ENCODE measurements at regions not wholly inside any gene's neighbourhood (a gene's known extent, or its start where the extent isn't known, plus 50 kb on each side); places are given as distances from the start of the nearest gene placed in this dataset.

DNA sequence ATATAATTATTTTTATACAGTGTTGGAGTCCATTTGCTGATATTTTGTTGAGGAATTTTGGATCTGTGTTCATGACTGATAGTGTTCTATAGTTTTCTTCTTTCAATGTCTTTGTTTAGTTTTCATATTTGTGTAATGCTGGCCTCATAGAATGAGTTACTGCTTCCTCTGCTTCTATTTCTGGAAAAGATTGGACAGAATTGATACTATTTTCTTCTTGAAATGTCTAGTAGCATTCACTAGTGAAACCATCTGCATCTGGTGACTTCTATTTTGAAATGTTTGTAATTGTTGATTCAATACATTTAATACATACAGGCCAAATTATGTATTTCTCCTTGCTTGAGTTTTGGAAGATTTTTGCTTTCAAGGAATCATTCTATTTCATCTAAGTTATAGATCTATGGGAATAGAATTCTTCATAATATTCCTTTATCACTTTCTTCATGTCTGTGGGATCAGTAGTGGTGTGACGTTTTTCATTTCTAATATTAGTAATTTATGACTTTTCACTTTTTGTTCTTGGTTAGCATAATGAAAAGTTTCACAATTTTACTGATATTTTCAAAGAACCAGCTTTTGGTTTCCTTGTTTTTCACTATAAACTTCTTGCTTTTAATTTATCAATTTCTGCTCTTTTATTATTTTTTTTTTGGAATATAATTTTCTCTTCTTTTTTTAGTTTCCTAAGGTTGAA lies 509.9 kb upstream of the VRK2 start:
- TF ChIP-seq, protein P1, sequence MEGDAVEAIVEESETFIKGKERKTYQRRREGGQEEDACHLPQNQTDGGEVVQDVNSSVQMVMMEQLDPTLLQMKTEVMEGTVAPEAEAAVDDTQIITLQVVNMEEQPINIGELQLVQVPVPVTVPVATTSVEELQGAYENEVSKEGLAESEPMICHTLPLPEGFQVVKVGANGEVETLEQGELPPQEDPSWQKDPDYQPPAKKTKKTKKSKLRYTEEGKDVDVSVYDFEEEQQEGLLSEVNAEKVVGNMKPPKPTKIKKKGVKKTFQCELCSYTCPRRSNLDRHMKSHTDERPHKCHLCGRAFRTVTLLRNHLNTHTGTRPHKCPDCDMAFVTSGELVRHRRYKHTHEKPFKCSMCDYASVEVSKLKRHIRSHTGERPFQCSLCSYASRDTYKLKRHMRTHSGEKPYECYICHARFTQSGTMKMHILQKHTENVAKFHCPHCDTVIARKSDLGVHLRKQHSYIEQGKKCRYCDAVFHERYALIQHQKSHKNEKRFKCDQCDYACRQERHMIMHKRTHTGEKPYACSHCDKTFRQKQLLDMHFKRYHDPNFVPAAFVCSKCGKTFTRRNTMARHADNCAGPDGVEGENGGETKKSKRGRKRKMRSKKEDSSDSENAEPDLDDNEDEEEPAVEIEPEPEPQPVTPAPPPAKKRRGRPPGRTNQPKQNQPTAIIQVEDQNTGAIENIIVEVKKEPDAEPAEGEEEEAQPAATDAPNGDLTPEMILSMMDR (IDR thresholded peaks at IDR 0.05; ENCODE audit: unreplicated experiment): no peak
- Mint-ChIP-seq H3K4me3 (no peak overlapping the region), H3K27me3 (ENCODE audit: low read depth) (no peaks in the 10 kb centered on the region), H3K27ac (no peak overlapping the region), H3K9me3 (peaks cover 4% of the 10 kb centered on the region), H3K4me1 (no peaks in the 10 kb centered on the region), H3K36me3 (no peaks in the 10 kb centered on the region)
- no peak for DNase-seq (ENCODE audit: low spot score in 2 of 2, unreplicated experiment in 2 of 2)

DNA sequence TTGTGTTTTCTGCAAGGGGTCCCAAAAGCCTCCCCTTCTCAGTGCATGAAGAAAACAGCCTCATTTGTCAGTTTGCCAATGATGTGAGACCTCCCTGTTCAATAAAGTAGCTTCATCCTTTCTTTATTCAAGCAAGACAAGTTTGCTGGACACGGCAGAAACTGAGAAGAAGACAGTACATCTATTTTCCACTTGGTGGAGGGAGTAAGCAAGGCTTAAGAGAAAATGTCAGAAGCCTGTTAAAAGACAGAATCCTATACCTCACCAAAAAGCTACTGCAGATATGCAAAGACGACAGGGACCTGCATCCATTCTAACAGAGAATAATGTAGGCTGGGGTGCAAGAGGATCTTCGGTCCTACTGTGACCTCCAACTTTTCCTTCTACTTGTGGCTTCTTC lies 506.8 kb upstream of the VRK2 start:
- no peak for DNase-seq (ENCODE audit: low spot score in 2 of 2, unreplicated experiment in 2 of 2)
- Mint-ChIP-seq H3K4me1 (peaks cover 3% of the 10 kb centered on the region), H3K4me3 (no peak overlapping the region), H3K27me3 (ENCODE audit: low read depth) (no peaks in the 10 kb centered on the region), H3K9me3 (peaks cover 4% of the 10 kb centered on the region), H3K27ac (no peak overlapping the region), H3K36me3 (no peaks in the 10 kb centered on the region)
- TF ChIP-seq, protein P1 (IDR thresholded peaks at IDR 0.05; ENCODE audit: unreplicated experiment): no peak

DNA sequence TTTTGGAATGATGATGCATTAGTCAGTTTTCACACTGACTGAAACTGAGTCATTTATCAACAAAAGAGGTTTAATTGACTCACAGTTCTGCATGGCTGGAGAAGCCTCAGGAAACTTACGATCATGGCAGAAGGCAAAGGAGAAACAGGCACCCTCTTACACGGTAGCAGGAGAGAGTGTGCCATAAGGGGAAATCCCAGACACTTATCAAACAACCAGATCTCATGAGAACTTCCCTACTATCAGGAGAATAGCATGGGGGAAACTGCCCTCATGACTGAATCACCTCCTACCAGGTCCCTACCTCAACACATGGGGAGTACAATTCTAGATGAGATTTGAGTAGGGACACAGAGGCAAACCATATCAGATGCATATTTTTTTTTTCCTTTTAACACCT lies 504.5 kb upstream of the VRK2 start:
- no peak for DNase-seq (ENCODE audit: low spot score in 2 of 2, unreplicated experiment in 2 of 2)
- Mint-ChIP-seq H3K27ac (no peak overlapping the region), H3K36me3 (no peaks in the 10 kb centered on the region), H3K9me3 (no peaks in the 10 kb centered on the region), H3K4me3 (no peak overlapping the region), H3K27me3 (ENCODE audit: low read depth) (peaks cover 8% of the 10 kb centered on the region), H3K4me1 (peaks cover 6% of the 10 kb centered on the region)
- TF ChIP-seq, protein P1 (IDR thresholded peaks at IDR 0.05; ENCODE audit: unreplicated experiment): no peak

DNA sequence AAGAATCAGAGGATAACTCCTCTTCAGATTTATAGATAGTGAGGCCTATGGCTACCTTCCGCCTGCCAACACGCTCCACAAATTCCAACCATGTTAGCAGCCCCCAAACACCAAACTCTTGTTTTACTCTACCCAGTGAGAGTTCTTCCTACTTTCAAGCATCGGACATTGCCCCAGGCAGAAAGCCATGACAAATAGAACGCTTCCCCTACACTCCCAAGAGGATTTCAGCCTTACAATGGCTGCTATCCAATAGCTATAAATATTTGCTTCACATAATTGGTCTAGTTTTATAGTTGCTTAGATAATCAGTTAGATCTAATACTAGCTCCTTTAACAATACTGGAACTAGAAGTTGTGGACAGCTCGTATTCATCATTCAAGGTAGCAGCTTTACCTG lies 503.4 kb upstream of the VRK2 start:
- no peak overlapping the region for H3K4me3 Mint-ChIP-seq
- peaks cover 8% of the 10 kb centered on the region for H3K27me3 Mint-ChIP-seq (ENCODE audit: low read depth)
- H3K9me3 Mint-ChIP-seq: no peaks in the 10 kb centered on the region
- DNase-seq (ENCODE audit: low spot score in 2 of 2, unreplicated experiment in 2 of 2): no peak
- H3K36me3 Mint-ChIP-seq: no peaks in the 10 kb centered on the region
- TF ChIP-seq, protein P1 (IDR thresholded peaks at IDR 0.05; ENCODE audit: unreplicated experiment): no peak
- no peak overlapping the region for H3K27ac Mint-ChIP-seq
- peaks cover 10% of the 10 kb centered on the region for H3K4me1 Mint-ChIP-seq

DNA sequence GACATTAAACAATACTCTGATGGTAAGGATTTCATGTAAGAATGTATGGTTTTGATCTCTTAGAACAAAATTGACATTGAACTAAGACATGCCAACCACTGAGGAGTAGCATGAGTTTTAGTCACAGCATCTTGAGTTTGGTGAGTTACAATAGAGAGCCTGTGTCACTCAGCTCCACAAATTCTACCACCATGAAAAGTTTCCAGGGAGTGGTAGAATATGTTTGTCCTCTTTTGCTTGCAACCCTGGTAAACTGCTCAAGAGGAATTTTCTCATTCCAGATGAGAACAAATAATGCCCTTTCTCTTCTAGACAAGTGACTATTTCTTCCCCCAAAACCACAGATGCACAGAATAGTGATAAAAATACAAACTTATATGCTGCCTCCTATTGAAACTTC lies 502.0 kb upstream of the VRK2 start:
- H3K36me3 Mint-ChIP-seq: no peaks in the 10 kb centered on the region
- H3K27me3 Mint-ChIP-seq (ENCODE audit: low read depth): peaks cover 8% of the 10 kb centered on the region

More for the DNA sequence above, 502.0 kb upstream of the VRK2 start:
- TF ChIP-seq, protein P1 (IDR thresholded peaks at IDR 0.05; ENCODE audit: unreplicated experiment): no peak
- Mint-ChIP-seq H3K4me3 (no peak overlapping the region), H3K4me1 (peaks cover 10% of the 10 kb centered on the region), H3K27ac (no peak overlapping the region), H3K9me3 (no peaks in the 10 kb centered on the region)
- no peak for DNase-seq (ENCODE audit: low spot score in 2 of 2, unreplicated experiment in 2 of 2)
